HUDEP-2 (cell line): ENCODE measurements at regions not wholly inside any gene's neighbourhood (a gene's known extent, or its start where the extent isn't known, plus 50 kb on each side); places are given as distances from the start of the nearest gene placed in this dataset.
"Not testable (repeated sequence)": the region's sequence is repeated elsewhere in the genome, so short reads cannot be mapped to it uniquely, and the experiment has no call there.

Experiments
- DNase-seq, 76 experiments: peaks; one replicate each; lab custom pipeline; 2025; ENCODE audit not compliant: unreplicated experiment in 76 of 76; lab: John Stamatoyannopoulos, UW

DNA sequence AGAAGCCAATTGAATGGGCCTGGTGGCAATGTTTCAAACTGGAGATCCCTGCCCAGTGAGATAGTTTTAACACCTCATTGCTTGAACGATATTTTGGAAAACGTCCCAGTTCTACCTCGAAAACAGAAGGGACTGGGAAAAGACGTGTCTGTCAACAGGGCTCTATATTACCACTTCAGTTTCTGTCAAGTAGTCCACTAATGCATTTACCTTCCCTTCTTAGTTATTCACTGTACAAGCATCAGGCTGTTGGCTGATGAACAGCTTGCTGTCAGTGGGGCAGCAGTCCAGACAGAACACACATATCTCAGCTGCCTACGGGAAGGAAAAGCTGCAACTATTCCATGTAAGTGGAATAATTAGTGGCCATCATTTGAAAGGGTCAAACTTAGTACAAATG lies 794.7 kb upstream of the GBE1 start:
- no peak for DNase-seq

GRCh38 chr3:82542556-82542955 lies 781.1 kb upstream of the GBE1 start:
- not testable (repeated sequence) for DNase-seq

DNA sequence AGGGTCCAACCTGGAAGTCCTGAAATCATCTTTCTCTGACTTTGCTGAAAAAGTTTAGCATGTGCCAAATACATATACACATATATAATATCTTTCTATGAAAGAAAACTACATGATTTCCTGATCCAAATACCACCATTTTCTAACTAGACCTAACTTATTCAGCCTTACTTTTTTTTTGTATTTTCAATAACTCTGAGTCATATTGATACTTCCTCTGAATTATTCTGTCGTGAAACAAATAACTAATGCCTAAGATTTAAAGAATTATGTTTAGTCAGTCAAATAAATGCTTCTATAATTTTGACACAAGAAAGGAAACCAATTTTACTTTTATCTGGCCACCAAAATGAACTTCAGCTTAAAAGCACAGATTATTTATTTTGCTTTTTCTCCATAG lies 760.2 kb upstream of the GBE1 start:
- DNase-seq: no peak

DNA sequence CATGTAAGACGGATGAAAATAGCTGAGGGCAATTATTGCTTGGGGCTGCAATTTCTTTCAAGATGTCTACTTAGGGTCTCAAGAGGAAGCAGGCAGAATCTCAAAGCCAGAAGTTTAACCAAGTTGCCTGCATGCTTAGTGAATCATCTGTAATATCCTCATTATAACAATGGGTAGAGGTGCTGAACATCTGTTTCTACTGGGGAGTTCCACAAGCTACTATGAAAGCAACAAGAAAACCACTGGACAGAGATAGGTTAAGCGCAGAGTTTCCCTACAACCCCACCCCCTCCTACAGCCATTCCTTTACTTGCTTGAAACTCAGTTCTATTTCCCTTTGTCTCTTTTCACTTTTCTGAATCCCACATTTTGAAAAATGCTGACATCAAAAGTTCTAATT lies 759.4 kb upstream of the GBE1 start:
- DNase-seq: no peak

GRCh38 chr3:82509951-82510603 lies 748.6 kb upstream of the GBE1 start:
- DNase-seq: no peak

DNA sequence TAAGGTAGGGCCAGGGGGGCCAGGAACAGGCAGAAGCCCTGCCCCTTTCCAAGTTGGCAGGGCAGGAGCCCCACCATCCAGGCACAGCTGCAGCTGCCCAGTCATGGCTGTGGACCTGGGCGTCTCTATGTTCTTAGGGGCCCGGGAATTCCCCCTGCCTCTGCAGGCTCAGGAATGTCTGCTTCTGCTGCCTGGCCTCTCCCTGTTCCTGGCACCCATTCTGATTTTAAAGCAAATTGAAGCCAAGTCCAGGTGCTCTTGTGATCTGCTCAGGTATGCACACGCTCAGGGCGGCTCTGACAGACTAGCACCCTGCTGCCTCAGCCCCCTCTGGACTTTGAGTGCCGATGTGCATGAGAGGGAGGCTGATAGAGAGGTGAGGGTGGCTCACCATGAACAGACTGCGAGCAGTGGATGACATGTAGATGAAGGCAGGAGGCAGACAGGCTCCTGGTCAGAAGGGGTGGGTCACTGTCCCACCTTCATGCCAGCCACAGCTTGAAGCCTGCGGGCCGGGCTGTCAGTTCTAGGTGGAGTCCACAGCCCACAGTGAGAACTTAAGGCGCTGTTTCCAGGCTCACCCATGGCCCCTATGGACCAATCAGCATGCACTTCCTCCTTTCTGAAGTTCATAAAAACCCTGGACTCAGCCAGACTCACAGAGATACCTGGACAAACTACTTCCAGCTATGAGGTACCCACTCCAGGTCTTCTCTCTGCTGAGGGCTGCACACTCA lies 747.8 kb upstream of the GBE1 start:
- no peak for DNase-seq

DNA sequence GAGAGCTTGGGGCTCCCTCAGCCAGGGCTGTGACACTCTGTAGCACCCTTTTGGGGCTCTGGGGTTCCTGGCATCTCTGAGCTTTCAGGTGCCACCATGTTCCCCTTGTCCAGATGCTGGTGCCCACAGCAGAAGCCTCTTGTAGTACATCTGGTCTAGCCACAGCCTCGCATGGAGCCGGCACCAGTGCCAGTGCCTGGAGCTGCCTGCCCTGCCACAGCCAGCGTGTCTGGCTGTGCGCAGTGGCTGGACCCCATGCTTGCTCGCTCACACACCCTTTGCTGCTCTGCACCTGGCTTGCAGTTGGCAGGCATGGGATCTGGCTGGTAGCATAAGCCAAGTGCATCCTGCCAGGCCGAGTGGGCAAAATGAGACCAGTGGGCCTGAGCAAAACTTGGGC lies 744.8 kb upstream of the GBE1 start:
- no peak for DNase-seq

DNA sequence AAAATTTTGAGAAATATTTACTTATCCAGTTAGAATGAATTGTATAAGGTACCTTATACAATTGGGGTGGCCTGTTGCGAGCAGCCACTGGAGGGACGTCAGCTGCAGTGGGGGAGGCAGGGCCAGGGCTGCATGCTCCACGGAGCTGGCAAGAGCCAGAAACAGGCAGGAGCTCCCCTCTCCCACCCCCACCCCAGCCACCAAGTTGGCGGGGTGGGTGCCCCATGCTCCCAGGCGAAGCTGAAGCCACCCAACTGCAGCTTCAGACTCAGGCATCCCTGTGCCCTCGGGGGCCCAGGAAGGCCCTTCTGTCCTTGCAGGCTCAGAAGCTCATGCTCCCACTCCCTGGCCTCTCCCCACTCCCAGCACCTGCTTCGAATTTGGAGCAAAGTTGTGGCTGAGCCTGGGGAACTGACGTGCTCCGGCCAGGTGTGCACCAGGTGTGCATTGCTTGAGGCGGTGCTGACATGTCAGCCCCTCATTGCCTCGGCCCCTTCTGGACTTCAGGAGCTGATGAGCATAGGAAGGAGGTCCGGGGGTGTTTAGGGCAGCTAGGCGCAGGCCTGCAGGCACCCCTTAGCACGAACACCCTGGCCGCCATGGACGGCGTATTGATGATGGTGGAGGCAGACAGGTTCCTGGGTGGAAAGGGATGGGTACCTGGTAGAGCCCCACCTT lies 743.8 kb upstream of the GBE1 start:
- no peak for DNase-seq

- no peak for DNase-seq
These were observed 736.7 kb upstream of the GBE1 start for GRCh38 chr3:82498186-82498585.

DNA sequence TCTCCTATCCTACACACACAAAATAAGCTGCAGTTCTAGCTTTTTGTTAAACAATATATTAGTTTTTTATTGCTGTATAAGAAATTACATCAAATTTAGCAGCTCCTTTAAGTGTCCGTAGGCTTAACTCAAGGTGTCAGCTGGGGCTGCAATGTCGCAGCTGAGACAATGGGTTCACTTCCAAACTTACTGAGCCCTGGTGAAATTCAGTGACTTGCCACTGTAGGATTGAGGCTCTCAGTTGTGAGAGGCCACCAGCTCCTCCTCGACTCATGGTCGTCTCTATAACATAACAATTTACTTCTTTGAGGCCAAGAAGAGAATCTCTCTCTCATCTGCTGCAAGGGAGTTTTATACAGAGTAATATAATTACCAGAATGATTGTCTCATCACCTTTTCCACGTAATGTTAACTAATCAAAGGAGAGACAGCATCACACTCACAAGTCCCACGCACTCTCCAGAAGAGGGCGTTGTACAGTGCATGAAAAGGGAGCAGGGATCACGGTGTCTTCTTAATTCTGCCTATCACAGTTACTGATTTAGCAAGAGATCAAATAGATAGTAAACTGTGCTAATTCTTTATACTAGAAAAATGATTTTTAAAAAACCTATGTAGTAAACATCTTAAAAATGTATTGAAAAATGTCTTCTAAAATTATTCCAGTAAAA lies 735.6 kb upstream of the GBE1 start:
- peak in 3 of 76 experiments; percentile 0 to 40 (median 1) for DNase-seq

DNA sequence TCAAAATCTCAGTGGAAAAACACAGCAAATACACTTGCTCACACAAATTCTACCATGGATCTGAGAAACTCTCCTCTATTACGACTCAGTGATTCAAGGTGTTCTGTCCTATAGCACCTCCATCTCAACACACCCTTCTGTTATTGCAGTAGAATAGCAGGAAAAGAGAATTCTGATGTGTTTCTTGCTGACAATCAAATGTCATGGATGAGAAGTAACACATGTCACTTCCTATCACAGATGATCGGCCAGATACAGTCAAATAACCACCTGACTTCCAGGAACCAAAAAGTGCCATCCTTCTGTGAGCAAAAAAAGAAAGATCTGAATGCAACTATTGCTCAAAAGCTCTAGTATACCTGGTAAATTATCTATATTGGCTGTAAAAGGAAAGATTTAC lies 734.2 kb upstream of the GBE1 start:
- DNase-seq: no peak

GRCh38 chr3:82494977-82495489 lies 733.6 kb upstream of the GBE1 start:
- DNase-seq: no peak

DNA sequence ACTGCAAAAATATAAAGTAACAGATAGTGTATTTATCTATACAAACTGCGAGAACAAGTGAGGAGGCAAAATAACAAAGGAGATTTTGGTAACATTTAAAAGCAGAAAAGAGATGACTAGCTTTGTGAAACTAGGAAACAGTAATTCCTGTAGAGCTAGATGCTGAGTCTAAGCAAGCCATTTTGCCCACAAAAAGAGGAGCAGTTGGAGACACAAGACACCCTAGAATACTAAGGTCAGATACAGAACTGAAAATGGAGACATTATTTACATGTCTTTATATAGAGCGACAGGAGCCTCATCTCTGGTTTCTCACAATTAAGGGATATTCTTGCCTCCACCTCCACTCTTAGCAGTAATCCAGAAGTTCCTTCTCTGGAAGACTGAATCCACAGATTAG lies 732.4 kb upstream of the GBE1 start:
- no peak for DNase-seq

DNA sequence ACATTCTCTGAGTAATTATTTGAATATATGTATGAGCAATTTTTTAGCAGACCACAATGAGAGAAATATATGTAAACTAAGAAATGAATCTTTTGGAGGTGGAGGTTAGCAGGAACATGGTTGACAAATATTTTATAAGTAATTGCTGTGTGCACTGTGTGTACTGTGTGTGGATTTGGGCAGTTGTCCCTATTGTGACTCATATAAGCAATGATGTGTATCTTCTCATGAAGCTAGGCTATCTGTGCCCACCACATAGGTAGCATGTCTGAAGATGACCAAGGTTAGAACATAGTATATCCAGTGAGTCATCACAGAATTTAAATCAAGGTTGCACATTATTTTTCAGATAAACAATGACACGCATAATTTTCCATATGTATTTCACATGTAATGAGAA lies 713.9 kb upstream of the GBE1 start:
- DNase-seq: no peak

GRCh38 chr3:82474711-82475110 lies 713.3 kb upstream of the GBE1 start:
- no peak for DNase-seq

GRCh38 chr3:82473864-82474541 lies 712.6 kb upstream of the GBE1 start:
- no peak for DNase-seq

- DNase-seq: no peak
These were observed 705.6 kb upstream of the GBE1 start for GRCh38 chr3:82467051-82467450.

DNA sequence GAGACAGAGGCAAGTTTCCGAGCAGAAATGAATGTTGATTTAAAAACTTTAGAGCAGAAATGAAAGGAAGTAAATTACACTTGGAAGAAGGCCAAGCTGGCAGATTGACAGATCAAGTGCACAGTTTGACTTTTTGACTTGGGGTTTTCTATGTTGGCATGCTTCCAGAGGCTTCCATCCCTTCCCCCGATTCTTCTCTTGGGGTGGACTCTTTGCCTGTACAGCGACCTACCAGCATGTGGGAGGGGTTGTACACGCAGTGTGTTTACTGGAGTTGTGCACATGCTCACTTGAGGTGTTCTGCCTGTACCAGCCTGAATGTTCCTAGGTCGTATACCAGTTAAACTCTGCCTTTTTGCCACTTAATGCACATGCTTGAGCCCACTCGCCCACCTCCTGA lies 701.5 kb upstream of the GBE1 start:
- DNase-seq: no peak

GRCh38 chr3:82461049-82461889 lies 699.8 kb upstream of the GBE1 start:
- no peak for DNase-seq

GRCh38 chr3:82448320-82448719 lies 686.9 kb upstream of the GBE1 start:
- no peak for DNase-seq
